Neuron (in vitro differentiated cells): ENCODE measurements at regions not wholly inside any gene's neighbourhood (a gene's known extent, or its start where the extent isn't known, plus 50 kb on each side); places are given as distances from the start of the nearest gene placed in this dataset.
"Not testable (repeated sequence)": the region's sequence is repeated elsewhere in the genome, so short reads cannot be mapped to it uniquely, and the experiment has no call there.

ENCODE experiments used
- H2AFZ ChIP-seq: one replicate; pipeline ENCODE4 v1.6.1; 2013; ENCODE audit warnings: low read depth, mild to moderate bottlenecking, inconsistent platforms, low read length, moderate library complexity
- H3K27me3 ChIP-seq: one replicate; pipeline ENCODE4 v1.6.1; 2013; ENCODE audit warnings: low read length; ENCODE audit not compliant: insufficient read depth
- H3K36me3 ChIP-seq: one replicate; pipeline ENCODE4 v1.6.1; 2013; ENCODE audit warnings: low read length; ENCODE audit not compliant: insufficient read depth
- H3K4me1 ChIP-seq: one replicate; pipeline ENCODE4 v1.6.1; 2013; ENCODE audit warnings: low read length; ENCODE audit not compliant: insufficient read depth
- H3K4me3 ChIP-seq: 2 replicates; pipeline ENCODE4 v1.5.1; 2013; ENCODE audit warnings: mild to moderate bottlenecking, low read length, moderate library complexity
- H3K9me3 ChIP-seq: one replicate; pipeline ENCODE4 v1.6.1; 2013; ENCODE audit warnings: low read length

GRCh38 chr20:40960101-40960500, 68.5 kb upstream of the TOP1 start:
- Histone ChIP-seq H3K9me3 (no peaks in the 10 kb centered on the region), H3K4me1 (peaks cover 6% of the 10 kb centered on the region), H3K27me3 (no peaks in the 10 kb centered on the region), H3K36me3 (no peaks in the 10 kb centered on the region), H3K4me3 (no peak overlapping the region), H2AFZ (no peak overlapping the region)

- Histone ChIP-seq H2AFZ (no peak overlapping the region), H3K27me3 (no peaks in the 10 kb centered on the region), H3K4me3 (no peak overlapping the region), H3K9me3 (no peaks in the 10 kb centered on the region), H3K36me3 (no peaks in the 10 kb centered on the region), H3K4me1 (peaks cover 6% of the 10 kb centered on the region)
Observed at GRCh38 chr20:40960521-40960956, 68.1 kb upstream of the TOP1 start.

- peaks cover 6% of the 10 kb centered on the region for H3K4me1 ChIP-seq
- no peaks in the 10 kb centered on the region for H3K27me3 ChIP-seq
- H2AFZ ChIP-seq = no peak overlapping the region
- H3K4me3 ChIP-seq = no peak overlapping the region
- no peaks in the 10 kb centered on the region for H3K9me3 ChIP-seq
- H3K36me3 ChIP-seq = no peaks in the 10 kb centered on the region
Observed at GRCh38 chr20:40961176-40961575, 67.4 kb upstream of the TOP1 start.

- H3K4me3 ChIP-seq = no peak overlapping the region
- H2AFZ ChIP-seq = no peak overlapping the region
- no peaks in the 10 kb centered on the region for H3K9me3 ChIP-seq
- no peaks in the 10 kb centered on the region for H3K36me3 ChIP-seq
- H3K4me1 ChIP-seq = peaks cover 6% of the 10 kb centered on the region
- H3K27me3 ChIP-seq = no peaks in the 10 kb centered on the region
Observed at GRCh38 chr20:40961686-40962640, 66.7 kb upstream of the TOP1 start.

- Histone ChIP-seq H2AFZ (no peak overlapping the region), H3K36me3 (no peaks in the 10 kb centered on the region), H3K9me3 (no peaks in the 10 kb centered on the region), H3K4me3 (no peak overlapping the region), H3K4me1 (peaks cover 6% of the 10 kb centered on the region), H3K27me3 (no peaks in the 10 kb centered on the region)
Observed at GRCh38 chr20:40962733-40963504, 65.7 kb upstream of the TOP1 start.

- no peak overlapping the region for H2AFZ ChIP-seq
- H3K4me1 ChIP-seq = peaks cover 6% of the 10 kb centered on the region
- H3K36me3 ChIP-seq = no peaks in the 10 kb centered on the region
- no peak overlapping the region for H3K4me3 ChIP-seq
- H3K9me3 ChIP-seq = no peaks in the 10 kb centered on the region
- H3K27me3 ChIP-seq = no peaks in the 10 kb centered on the region
Observed at GRCh38 chr20:40963505-40963845, 65.1 kb upstream of the TOP1 start.

- Histone ChIP-seq H3K9me3 (no peaks in the 10 kb centered on the region), H2AFZ (no peak overlapping the region), H3K27me3 (no peaks in the 10 kb centered on the region), H3K36me3 (no peaks in the 10 kb centered on the region), H3K4me1 (no peaks in the 10 kb centered on the region), H3K4me3 (no peak overlapping the region)
Observed at GRCh38 chr20:40965671-40966070, 63.0 kb upstream of the TOP1 start.

- Histone ChIP-seq H3K27me3 (no peaks in the 10 kb centered on the region), H3K36me3 (no peaks in the 10 kb centered on the region), H3K4me3 (no peak overlapping the region), H3K4me1 (no peaks in the 10 kb centered on the region), H3K9me3 (no peaks in the 10 kb centered on the region), H2AFZ (no peak overlapping the region)
Observed at GRCh38 chr20:40966103-40966502, 62.5 kb upstream of the TOP1 start.

GRCh38 chr20:40966516-40967185, 62.0 kb upstream of the TOP1 start:
- H3K4me3 ChIP-seq = no peak overlapping the region
- H2AFZ ChIP-seq = no peak overlapping the region
- H3K4me1 ChIP-seq = no peaks in the 10 kb centered on the region
- H3K27me3 ChIP-seq = no peaks in the 10 kb centered on the region
- H3K9me3 ChIP-seq = no peaks in the 10 kb centered on the region
- no peaks in the 10 kb centered on the region for H3K36me3 ChIP-seq

- H3K4me1 ChIP-seq = no peaks in the 10 kb centered on the region
- no peaks in the 10 kb centered on the region for H3K27me3 ChIP-seq
- no peak overlapping the region for H3K4me3 ChIP-seq
- no peaks in the 10 kb centered on the region for H3K36me3 ChIP-seq
- H2AFZ ChIP-seq = no peak overlapping the region
- H3K9me3 ChIP-seq = no peaks in the 10 kb centered on the region
Observed at GRCh38 chr20:40967700-40968099, 60.9 kb upstream of the TOP1 start.

- not testable (repeated sequence) for H3K27me3 ChIP-seq, H3K9me3 ChIP-seq, H3K4me3 ChIP-seq, H3K4me1 ChIP-seq, H3K36me3 ChIP-seq
- H2AFZ ChIP-seq = peak overlapping the region; percentile 6
Observed at GRCh38 chr20:40968816-40969562, 59.6 kb upstream of the TOP1 start.

GRCh38 chr20:40970218-40970617, 58.4 kb upstream of the TOP1 start:
- Histone ChIP-seq H3K9me3 (no peaks in the 10 kb centered on the region), H3K27me3 (no peaks in the 10 kb centered on the region), H3K36me3 (no peaks in the 10 kb centered on the region)

More at GRCh38 chr20:40970218-40970617, 58.4 kb upstream of the TOP1 start:
- H3K4me3 ChIP-seq = no peak overlapping the region
- H2AFZ ChIP-seq = no peak overlapping the region
- no peaks in the 10 kb centered on the region for H3K4me1 ChIP-seq
